ENCODE measurements at regions not wholly inside any gene's neighbourhood (a gene's known extent, or its start where the extent isn't known, plus 50 kb on each side); places are given as distances from the start of the nearest gene placed in this dataset.

DNA sequence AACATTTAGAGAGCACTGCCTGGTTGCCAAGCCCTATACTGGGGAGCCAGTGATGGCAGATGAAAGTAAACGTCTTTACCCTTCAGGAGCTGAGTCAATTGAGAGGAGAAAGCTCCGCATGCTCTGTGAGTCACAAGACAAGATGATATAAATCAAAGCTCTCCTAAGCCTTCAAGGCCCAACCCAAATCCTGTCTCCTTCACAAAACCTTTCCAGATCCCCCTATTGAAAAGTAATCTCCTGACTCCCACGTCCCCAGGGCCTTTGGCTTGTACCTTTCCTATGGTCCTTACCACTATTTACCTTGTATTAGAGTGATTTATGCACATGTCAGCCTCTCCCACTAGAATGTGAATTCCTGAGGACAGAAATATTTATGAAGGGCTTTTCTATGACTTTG is 230.1 kb upstream of the TENM4 start:
- no peak overlapping the region for H3K14ac ChIP-seq (ENCODE audit: low read length in 2 of 2)
- no peak overlapping the region for H3K4me2 ChIP-seq (ENCODE audit: low read length, poor library complexity, severe bottlenecking)
- no peaks in the 10 kb centered on the region for H3K36me3 ChIP-seq (ENCODE audit: control insufficient read depth in 1 of 2, insufficient read depth in 2 of 2, low read depth in 1 of 2, low read length in 2 of 2)
- no peaks in the 10 kb centered on the region for H3K27me3 ChIP-seq (ENCODE audit: control insufficient read depth in 1 of 2, insufficient read depth in 1 of 2, low read length in 2 of 2)
- H2BK5ac ChIP-seq (ENCODE audit: low read depth, low read length, poor library complexity, severe bottlenecking): no peak overlapping the region
- H3K23ac ChIP-seq (ENCODE audit: low read length in 2 of 2): no peak overlapping the region
- H2AK5ac ChIP-seq (ENCODE audit: low read length, severe bottlenecking): no peak overlapping the region
- no peak overlapping the region for H2AFZ ChIP-seq (ENCODE audit: low read depth, low read length)
- H3K79me1 ChIP-seq (replicated peaks; ENCODE audit: low read length, poor library complexity, severe bottlenecking): no peaks in the 10 kb centered on the region
- 17% methylated on average over 3 of the region's 3 CpGs for WGBS
- H3K4me3 ChIP-seq (ENCODE audit: insufficient read depth in 1 of 2, low read depth in 1 of 2, low read length in 2 of 2): no peak overlapping the region
- H4K91ac ChIP-seq (ENCODE audit: low read length): no peak overlapping the region
- no peak overlapping the region for H2BK15ac ChIP-seq (ENCODE audit: low read depth, poor library complexity, severe bottlenecking)
- H2BK120ac ChIP-seq (ENCODE audit: low read depth, low read length): no peak overlapping the region
- H3K18ac ChIP-seq (ENCODE audit: low read depth in 1 of 2, low read length in 2 of 2): no peak overlapping the region
- H3K4me1 ChIP-seq (ENCODE audit: control insufficient read depth, insufficient read depth, low read depth, low read length): no peaks in the 10 kb centered on the region
- H3K4ac ChIP-seq (ENCODE audit: low read depth in 1 of 2, low read length in 2 of 2): no peak overlapping the region
- no peak overlapping the region for H2BK12ac ChIP-seq (ENCODE audit: low read length in 2 of 2)
- no peaks in the 10 kb centered on the region for H3K9me3 ChIP-seq (ENCODE audit: control insufficient read depth, low read length)
- DNase-seq: no peak
- H4K8ac ChIP-seq (ENCODE audit: low read length): no peak overlapping the region
- no peak overlapping the region for H3K9ac ChIP-seq (ENCODE audit: low read length)
- H3K27ac ChIP-seq (ENCODE audit: low read length, poor library complexity, severe bottlenecking): no peak overlapping the region

DNA sequence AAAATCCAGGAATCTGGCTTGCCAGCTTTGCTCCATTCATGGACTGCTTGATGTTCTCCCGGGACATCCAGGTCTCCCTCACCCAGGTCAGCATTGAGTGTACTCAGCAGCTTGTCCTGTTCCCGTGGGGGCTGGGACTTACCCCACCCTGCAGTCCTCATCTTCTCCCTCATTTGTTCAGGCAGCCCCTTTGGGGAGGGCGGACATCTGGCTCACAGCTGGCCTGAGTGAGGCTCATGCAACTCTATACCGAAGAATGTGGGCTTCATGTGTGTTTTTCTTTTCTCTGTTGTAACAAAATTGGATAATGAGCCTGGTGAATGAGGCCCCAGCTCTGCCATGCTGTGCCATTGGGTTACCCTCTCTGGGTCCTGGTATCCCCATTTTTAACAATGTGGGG is 227.7 kb upstream of the TENM4 start:
- H2AFZ ChIP-seq (ENCODE audit: low read depth, low read length): no peak overlapping the region
- no peak overlapping the region for H3K4me3 ChIP-seq (ENCODE audit: insufficient read depth in 1 of 2, low read depth in 1 of 2, low read length in 2 of 2)
- no peak overlapping the region for H2BK12ac ChIP-seq (ENCODE audit: low read length in 2 of 2)
- H2AK5ac ChIP-seq (ENCODE audit: low read length, severe bottlenecking): no peak overlapping the region
- H3K23ac ChIP-seq (ENCODE audit: low read length in 2 of 2): no peak overlapping the region
- DNase-seq: no peak
- H3K4me1 ChIP-seq (ENCODE audit: control insufficient read depth, insufficient read depth, low read depth, low read length): no peaks in the 10 kb centered on the region
- H3K4ac ChIP-seq (ENCODE audit: low read depth in 1 of 2, low read length in 2 of 2): no peak overlapping the region
- no peak overlapping the region for H4K8ac ChIP-seq (ENCODE audit: low read length)
- H2BK15ac ChIP-seq (ENCODE audit: low read depth, poor library complexity, severe bottlenecking): no peak overlapping the region
- H3K14ac ChIP-seq (ENCODE audit: low read length in 2 of 2): no peak overlapping the region
- H3K9me3 ChIP-seq (ENCODE audit: control insufficient read depth, low read length): no peaks in the 10 kb centered on the region
- no peak overlapping the region for H3K18ac ChIP-seq (ENCODE audit: low read depth in 1 of 2, low read length in 2 of 2)
- no peaks in the 10 kb centered on the region for H3K79me1 ChIP-seq (replicated peaks; ENCODE audit: low read length, poor library complexity, severe bottlenecking)
- no peak overlapping the region for H3K27ac ChIP-seq (ENCODE audit: low read length, poor library complexity, severe bottlenecking)
- no peaks in the 10 kb centered on the region for H3K36me3 ChIP-seq (ENCODE audit: control insufficient read depth in 1 of 2, insufficient read depth in 2 of 2, low read depth in 1 of 2, low read length in 2 of 2)
- H2BK120ac ChIP-seq (ENCODE audit: low read depth, low read length): no peak overlapping the region
- no peak overlapping the region for H2BK5ac ChIP-seq (ENCODE audit: low read depth, low read length, poor library complexity, severe bottlenecking)
- 52% methylated on average over 4 of the region's 4 CpGs for whole genome bisulfite sequencing
- no peak overlapping the region for H3K9ac ChIP-seq (ENCODE audit: low read length)
- no peaks in the 10 kb centered on the region for H3K27me3 ChIP-seq (ENCODE audit: control insufficient read depth in 1 of 2, insufficient read depth in 1 of 2, low read length in 2 of 2)
- no peak overlapping the region for H4K91ac ChIP-seq (ENCODE audit: low read length)
- no peak overlapping the region for H3K4me2 ChIP-seq (ENCODE audit: low read length, poor library complexity, severe bottlenecking)

DNA sequence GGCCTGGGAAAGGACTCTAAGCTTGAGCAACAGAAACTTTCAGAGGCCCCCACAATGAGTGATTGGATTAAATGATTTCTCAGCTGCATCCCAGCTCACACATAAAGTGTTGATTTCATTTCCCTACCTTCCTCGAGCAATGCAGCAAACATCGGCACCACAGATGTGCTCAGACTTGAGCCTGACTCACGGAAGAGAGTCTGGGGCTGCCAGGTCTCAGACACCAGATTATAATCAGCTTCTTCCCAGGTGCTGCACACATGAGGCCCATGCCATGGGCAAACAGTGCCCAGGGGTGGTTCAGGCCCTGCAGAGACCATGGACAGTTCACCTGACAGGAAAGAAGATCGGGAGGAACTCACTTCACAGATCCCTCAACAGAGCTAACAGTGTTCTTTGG is 226.6 kb upstream of the TENM4 start:
- Histone ChIP-seq H3K9ac (ENCODE audit: low read length) (no peak overlapping the region), H3K36me3 (ENCODE audit: control insufficient read depth in 1 of 2, insufficient read depth in 2 of 2, low read depth in 1 of 2, low read length in 2 of 2) (no peaks in the 10 kb centered on the region), H3K14ac (ENCODE audit: low read length in 2 of 2) (no peak overlapping the region), H3K9me3 (ENCODE audit: control insufficient read depth, low read length) (no peaks in the 10 kb centered on the region), H3K4ac (ENCODE audit: low read depth in 1 of 2, low read length in 2 of 2) (no peak overlapping the region), H3K4me1 (ENCODE audit: control insufficient read depth, insufficient read depth, low read depth, low read length) (no peaks in the 10 kb centered on the region), H3K27me3 (ENCODE audit: control insufficient read depth in 1 of 2, insufficient read depth in 1 of 2, low read length in 2 of 2) (no peaks in the 10 kb centered on the region), H2AK5ac (ENCODE audit: low read length, severe bottlenecking) (no peak overlapping the region), H4K91ac (ENCODE audit: low read length) (no peak overlapping the region), H3K18ac (ENCODE audit: low read depth in 1 of 2, low read length in 2 of 2) (no peak overlapping the region), H3K4me2 (ENCODE audit: low read length, poor library complexity, severe bottlenecking) (no peak overlapping the region), H2BK15ac (ENCODE audit: low read depth, poor library complexity, severe bottlenecking) (no peak overlapping the region), H3K27ac (ENCODE audit: low read length, poor library complexity, severe bottlenecking) (no peak overlapping the region), H3K23ac (ENCODE audit: low read length in 2 of 2) (no peak overlapping the region), H4K8ac (ENCODE audit: low read length) (no peak overlapping the region), H3K79me1 (replicated peaks; ENCODE audit: low read length, poor library complexity, severe bottlenecking) (no peaks in the 10 kb centered on the region), H2BK120ac (ENCODE audit: low read depth, low read length) (no peak overlapping the region), H2BK12ac (ENCODE audit: low read length in 2 of 2) (no peak overlapping the region), H2AFZ (ENCODE audit: low read depth, low read length) (no peak overlapping the region), H2BK5ac (ENCODE audit: low read depth, low read length, poor library complexity, severe bottlenecking) (no peak overlapping the region), H3K4me3 (ENCODE audit: insufficient read depth in 1 of 2, low read depth in 1 of 2, low read length in 2 of 2) (no peak overlapping the region)
- 83% methylated on average over 3 of the region's 4 CpGs for WGBS
- DNase-seq: no peak

DNA sequence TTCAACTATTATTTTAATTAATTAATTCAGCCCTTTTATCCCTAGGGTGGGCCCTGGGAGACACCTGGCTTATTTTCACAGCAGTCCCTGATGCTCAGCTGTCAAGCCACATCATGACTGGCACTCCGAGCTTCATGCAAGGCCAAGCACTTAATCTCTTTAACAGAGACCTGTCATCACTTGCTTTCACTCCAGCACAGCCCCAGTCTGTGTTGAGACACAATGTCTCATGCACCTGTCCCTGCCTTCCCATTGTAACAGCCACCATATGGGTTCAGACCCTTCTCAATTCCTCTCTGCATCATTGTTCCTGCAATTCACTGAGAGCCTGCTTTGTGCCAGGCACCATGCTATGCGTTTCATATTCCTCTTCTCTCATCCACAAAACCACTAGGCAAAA is 222.2 kb upstream of the TENM4 start:
- no peaks in the 10 kb centered on the region for H3K4me1 ChIP-seq (ENCODE audit: control insufficient read depth, insufficient read depth, low read depth, low read length)
- no peak overlapping the region for H3K4ac ChIP-seq (ENCODE audit: low read depth in 1 of 2, low read length in 2 of 2)
- H2BK12ac ChIP-seq (ENCODE audit: low read length in 2 of 2): no peak overlapping the region
- no peak overlapping the region for H2BK120ac ChIP-seq (ENCODE audit: low read depth, low read length)
- no peak overlapping the region for H3K4me2 ChIP-seq (ENCODE audit: low read length, poor library complexity, severe bottlenecking)
- H3K14ac ChIP-seq (ENCODE audit: low read length in 2 of 2): no peak overlapping the region
- H4K8ac ChIP-seq (ENCODE audit: low read length): no peak overlapping the region
- no peaks in the 10 kb centered on the region for H3K36me3 ChIP-seq (ENCODE audit: control insufficient read depth in 1 of 2, insufficient read depth in 2 of 2, low read depth in 1 of 2, low read length in 2 of 2)
- no peak overlapping the region for H3K9ac ChIP-seq (ENCODE audit: low read length)
- H3K27ac ChIP-seq (ENCODE audit: low read length, poor library complexity, severe bottlenecking): no peak overlapping the region
- DNase-seq: no peak
- no peak overlapping the region for H2AFZ ChIP-seq (ENCODE audit: low read depth, low read length)
- no peak overlapping the region for H2AK5ac ChIP-seq (ENCODE audit: low read length, severe bottlenecking)
- H4K91ac ChIP-seq (ENCODE audit: low read length): no peak overlapping the region
- H3K23ac ChIP-seq (ENCODE audit: low read length in 2 of 2): no peak overlapping the region
- H3K18ac ChIP-seq (ENCODE audit: low read depth in 1 of 2, low read length in 2 of 2): no peak overlapping the region
- H2BK5ac ChIP-seq (ENCODE audit: low read depth, low read length, poor library complexity, severe bottlenecking): no peak overlapping the region
- no peaks in the 10 kb centered on the region for H3K79me1 ChIP-seq (replicated peaks; ENCODE audit: low read length, poor library complexity, severe bottlenecking)
- H3K9me3 ChIP-seq (ENCODE audit: control insufficient read depth, low read length): no peaks in the 10 kb centered on the region
- no peak overlapping the region for H3K4me3 ChIP-seq (ENCODE audit: insufficient read depth in 1 of 2, low read depth in 1 of 2, low read length in 2 of 2)
- H3K27me3 ChIP-seq (ENCODE audit: control insufficient read depth in 1 of 2, insufficient read depth in 1 of 2, low read length in 2 of 2): no peaks in the 10 kb centered on the region
- no peak overlapping the region for H2BK15ac ChIP-seq (ENCODE audit: low read depth, poor library complexity, severe bottlenecking)
- WGBS: 85% methylated on average over 2 of the region's 2 CpGs
